ENCODE measurements at regions not wholly inside any gene's neighbourhood (a gene's known extent, or its start where the extent isn't known, plus 50 kb on each side); places are given as distances from the start of the nearest gene placed in this dataset.

GRCh38 chr2:80863147-80863714 lies 558.7 kb upstream of the LRRTM1 start:
- DNase-seq (ENCODE audit: low spot score), result no peak

DNA sequence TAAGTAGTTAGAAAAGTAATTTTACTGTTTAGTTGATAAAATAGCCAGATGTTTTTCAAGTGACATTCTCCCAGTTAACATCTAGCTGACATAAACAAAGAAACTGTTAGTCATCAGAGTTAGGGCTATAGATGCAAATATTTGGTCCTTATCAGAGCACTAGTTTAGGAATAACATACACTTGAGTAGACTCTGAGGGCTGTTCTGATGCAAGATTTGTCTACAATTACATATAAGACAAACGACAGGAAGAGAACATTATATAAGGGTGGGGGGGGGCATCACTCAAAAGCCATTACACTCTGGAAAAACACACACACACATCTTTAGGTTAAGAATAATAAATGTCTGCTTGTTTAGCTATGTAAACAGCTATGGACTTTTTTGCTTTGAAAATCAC lies 554.4 kb upstream of the LRRTM1 start:
- DNase-seq (ENCODE audit: low spot score), result peak; percentile 69

DNA sequence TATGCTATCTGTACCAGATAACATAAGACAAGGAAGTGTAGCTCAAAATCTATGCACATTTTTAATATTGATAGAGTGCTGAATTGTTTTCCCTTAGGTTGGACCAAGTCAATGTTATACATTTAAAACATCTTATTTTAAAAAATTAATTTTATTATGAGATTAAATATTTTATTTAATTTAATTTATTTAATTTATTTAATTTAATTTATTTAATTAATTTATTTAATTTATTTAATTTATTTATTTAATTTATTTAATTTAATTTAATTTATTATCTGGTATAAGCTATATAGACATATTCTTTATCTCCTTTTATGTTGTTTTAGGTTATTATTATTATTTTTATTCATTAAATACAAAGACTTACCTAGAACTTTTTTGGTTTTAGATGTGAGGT lies 551.7 kb upstream of the LRRTM1 start:
- no peak for DNase-seq (ENCODE audit: low spot score)

GRCh38 chr2:80854831-80855230 lies 550.3 kb upstream of the LRRTM1 start:
- no peak for DNase-seq (ENCODE audit: low spot score)

DNA sequence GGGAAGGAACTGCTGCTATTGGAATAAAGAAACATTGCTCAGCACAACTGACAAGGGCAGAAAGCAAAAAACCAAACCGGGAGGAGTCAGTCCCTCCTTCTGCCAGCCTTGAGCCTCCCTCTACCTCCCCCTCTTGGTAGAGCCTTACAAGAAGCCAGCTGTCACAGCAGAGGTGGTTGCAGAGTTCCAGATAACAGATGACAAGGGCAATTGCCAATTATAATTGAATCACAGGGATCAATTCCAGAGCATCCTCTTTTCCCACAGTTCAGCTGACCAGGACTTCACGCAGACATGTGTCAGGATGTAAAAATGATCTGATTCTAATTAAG lies 548.2 kb upstream of the LRRTM1 start:
- peak; percentile 8 for DNase-seq (ENCODE audit: low spot score)

GRCh38 chr2:80852079-80852807 lies 547.7 kb upstream of the LRRTM1 start:
- no peak for DNase-seq (ENCODE audit: low spot score)

DNA sequence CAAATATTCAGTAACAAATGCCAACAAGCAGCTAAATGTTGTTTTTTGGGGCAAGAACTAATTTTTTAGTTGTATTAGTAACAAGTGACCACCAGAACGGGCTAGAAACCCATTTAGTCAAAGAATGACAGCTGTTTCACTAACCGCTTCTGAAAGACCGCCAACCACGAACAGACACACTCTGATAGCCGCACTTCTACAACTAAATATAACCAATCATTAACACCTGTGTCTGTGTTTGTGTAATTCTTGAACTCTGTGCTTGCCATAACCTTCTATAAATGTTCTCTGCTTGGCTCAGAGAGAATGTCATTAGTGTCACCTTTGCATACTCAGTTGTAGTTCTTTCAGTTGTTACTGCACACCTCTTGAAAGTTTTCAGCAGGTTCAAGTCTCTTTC lies 526.3 kb upstream of the LRRTM1 start:
- DNase-seq (ENCODE audit: low spot score), result no peak

- no peak for DNase-seq (ENCODE audit: low spot score)
Observed at GRCh38 chr2:80822999-80823398, 518.4 kb upstream of the LRRTM1 start.

- no peak for DNase-seq (ENCODE audit: low spot score)
Observed at GRCh38 chr2:80815259-80815658, 510.7 kb upstream of the LRRTM1 start.

GRCh38 chr2:80786584-80786983 lies 482.0 kb upstream of the LRRTM1 start:
- no peak for DNase-seq (ENCODE audit: low spot score)

DNA sequence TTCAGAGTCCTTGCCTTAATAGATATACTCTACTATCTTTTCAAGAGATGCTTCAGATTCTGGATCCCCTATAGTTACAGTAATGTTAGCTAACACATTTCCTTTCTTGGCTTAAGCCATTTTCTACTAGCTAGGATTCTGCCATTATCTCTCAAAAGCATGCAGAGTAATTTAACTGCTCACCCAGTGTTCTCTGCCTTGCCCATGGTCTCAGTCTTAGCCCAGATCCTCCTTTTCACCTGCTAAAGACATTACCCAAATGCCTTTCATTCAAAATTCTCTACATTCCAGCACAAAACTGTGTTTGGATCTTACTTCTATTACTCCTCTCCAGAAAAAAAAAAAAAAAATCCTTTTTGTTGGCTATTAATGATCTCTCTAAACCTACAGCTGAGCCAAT lies 474.2 kb upstream of the LRRTM1 start:
- DNase-seq (ENCODE audit: low spot score), result no peak

GRCh38 chr2:80748592-80748991 lies 444.0 kb upstream of the LRRTM1 start:
- no peak for DNase-seq (ENCODE audit: low spot score)

GRCh38 chr2:80737047-80737446 lies 432.5 kb upstream of the LRRTM1 start:
- no peak for DNase-seq (ENCODE audit: low spot score)

DNA sequence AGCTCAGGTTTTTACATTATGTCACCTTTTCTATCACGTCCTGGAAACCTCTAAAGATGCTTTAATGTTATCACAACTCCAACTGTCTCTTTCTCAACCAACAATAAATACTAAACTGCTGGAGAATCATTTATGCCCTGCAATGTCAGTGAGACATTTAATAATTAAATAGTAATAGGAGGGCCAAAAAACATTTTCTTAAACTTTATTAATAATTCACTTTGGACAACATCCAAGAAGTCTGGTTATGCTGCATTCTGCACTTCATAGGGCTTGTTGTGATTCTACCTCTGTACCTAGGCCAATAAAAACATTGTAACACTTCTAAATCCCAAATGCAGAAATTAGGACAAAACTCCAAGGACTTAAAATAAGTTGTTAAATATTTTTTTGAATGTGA lies 420.4 kb upstream of the LRRTM1 start:
- DNase-seq (ENCODE audit: low spot score), result no peak

DNA sequence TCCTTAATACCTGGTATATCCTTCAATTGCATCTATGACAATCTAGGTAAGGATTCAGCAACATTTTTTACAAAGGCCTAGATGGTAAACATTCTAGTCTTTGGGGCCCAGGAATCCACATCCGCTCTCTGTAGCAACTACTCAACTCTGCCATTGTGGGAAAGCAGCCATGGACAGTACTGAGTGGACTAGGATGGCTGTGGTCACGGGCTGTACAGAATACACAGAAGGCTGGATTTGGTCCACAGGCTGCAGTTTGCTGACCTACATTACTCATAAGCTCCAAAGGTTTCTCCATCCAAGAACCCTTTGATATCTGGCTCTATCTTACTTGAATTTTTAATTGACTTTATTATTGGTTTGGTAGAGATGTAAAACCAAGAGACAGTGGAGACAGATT lies 418.3 kb upstream of the LRRTM1 start:
- no peak for DNase-seq (ENCODE audit: low spot score)

DNA sequence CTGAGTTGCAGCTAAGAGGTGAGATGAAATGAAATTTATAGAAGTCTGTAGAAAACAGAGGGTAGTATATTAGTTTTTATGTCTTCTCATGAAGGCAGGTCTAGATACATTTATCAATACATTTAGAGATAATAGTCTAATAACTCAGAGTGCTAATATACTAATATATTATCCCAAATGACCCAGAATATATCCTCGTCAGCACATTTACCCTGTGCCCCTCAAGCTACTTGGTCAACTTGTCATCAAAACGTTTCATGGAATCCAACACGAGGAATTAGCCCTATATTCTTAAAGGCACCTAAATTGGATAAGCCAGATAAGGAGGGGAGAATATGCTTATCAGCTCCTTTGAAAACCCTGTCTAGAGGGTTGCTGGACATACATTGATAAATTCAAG lies 415.1 kb upstream of the LRRTM1 start:
- DNase-seq (ENCODE audit: low spot score), result no peak

DNA sequence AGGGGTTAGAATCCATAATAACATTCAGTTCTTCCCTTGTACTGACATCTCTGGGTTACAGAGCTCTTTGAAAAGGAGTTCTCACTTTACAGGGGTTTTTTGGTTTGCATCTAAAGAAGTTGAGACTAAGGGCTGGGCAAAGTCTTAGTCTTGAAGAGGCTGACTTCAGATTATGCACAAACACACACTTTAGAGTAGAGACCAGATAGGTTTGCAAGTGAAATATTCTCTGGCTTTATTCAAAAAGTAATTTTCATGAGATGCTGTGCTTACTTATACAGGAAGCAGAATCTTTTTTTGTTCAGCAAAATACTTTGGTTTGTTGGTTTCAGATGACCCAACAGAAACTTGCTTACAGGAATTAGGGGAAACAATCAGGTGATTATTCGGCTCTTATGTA lies 410.9 kb upstream of the LRRTM1 start:
- no peak for DNase-seq (ENCODE audit: low spot score)

DNA sequence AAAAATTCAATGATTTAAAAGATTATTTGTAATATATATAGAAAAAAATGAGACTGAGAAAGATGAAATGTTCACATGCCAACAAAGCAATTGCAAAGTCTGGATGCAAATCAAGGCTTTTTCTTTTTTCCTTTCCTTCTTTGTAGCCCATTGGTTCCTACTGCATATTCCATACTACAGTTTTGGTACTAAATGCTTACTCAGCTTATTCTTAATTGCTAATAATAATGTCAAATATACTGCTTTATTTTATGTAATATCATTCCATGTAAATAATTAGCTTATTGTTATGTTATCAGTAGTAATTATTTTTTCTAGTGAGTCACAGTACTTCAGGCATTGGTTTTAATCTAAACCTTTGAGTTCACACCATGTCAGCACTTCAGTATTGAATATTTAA lies 407.4 kb upstream of the LRRTM1 start:
- DNase-seq (ENCODE audit: low spot score), result no peak

DNA sequence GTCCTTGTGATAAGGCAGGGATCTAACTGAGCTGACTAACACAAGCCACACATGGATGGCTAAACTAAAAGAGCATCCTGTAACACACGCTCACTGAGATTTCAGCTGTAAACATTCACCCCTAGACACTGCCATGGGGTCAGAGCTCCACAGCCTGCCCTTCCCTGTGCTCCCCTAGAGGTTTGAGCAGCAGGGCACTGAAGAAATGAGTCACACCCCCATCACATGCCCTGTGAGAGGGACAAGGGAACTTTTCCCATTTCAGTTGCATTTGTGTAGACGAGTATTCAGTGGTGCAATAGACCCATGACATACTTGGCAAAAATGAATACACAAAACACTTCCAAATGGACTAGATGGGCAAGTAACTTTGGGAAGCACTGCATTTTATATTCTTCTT lies 402.4 kb upstream of the LRRTM1 start:
- DNase-seq (ENCODE audit: low spot score), result no peak

- DNase-seq (ENCODE audit: low spot score), result no peak
Observed at GRCh38 chr2:80706541-80706940, 402.0 kb upstream of the LRRTM1 start.

- DNase-seq (ENCODE audit: low spot score), result no peak
Observed at GRCh38 chr2:80703532-80703931, 399.0 kb upstream of the LRRTM1 start.

DNA sequence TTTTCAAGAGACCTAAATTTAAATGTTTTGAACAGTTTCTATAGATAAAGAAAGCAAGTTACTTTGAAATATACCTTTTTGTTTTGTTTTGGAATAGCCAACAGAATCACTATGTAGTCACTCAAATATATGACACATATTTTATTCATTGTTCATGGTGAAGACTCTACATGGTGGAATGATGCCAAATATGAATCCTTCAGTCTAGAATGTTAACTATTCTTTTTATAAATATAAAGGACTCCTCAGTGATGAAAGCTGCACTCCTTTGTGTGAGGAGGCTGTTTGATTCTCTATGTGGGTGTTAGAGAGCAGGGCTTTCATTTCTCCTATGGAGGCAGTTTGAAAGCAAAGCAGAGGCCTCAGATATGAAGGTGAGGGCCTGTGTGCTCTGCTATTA lies 396.4 kb upstream of the LRRTM1 start:
- no peak for DNase-seq (ENCODE audit: low spot score)

Data from H4 (cell line).